Activated T-helper 9 cell treated with anti-CD3 and anti-CD28 coated beads, Interleukin-2, amount 50 U/mL, for 16 hours (primary cell): ENCODE measurements at regions not wholly inside any gene's neighbourhood (a gene's known extent, or its start where the extent isn't known, plus 50 kb on each side); places are given as distances from the start of the nearest gene placed in this dataset.
"Not testable (repeated sequence)": the region's sequence is repeated elsewhere in the genome, so short reads cannot be mapped to it uniquely, and the experiment has no call there.

Experiments
- DNase-seq: peaks from one replicate; pipeline ENCODE4 v3.0.0-alpha.2; 2020; ENCODE audit warnings: low read depth

DNA sequence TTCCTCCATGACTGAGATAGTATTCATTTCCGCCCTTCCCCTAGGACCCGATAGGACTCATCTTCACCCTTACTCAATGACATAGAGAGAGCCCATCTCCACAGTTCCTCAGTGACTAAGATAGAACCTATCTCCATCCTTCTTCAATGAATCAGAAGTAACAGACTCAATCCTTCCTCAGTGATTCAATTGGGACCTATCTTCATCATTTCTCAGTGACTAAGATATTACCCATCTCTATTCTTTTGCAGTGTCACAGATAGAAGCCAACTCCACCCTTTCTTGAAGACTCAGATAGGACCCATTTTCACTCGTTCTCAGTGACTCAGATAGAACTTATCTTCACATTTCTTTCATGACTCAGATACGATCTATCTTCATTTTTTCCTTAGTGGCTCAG lies 164.6 kb downstream of the FBXO4 start:
- DNase-seq, result no peak

DNA sequence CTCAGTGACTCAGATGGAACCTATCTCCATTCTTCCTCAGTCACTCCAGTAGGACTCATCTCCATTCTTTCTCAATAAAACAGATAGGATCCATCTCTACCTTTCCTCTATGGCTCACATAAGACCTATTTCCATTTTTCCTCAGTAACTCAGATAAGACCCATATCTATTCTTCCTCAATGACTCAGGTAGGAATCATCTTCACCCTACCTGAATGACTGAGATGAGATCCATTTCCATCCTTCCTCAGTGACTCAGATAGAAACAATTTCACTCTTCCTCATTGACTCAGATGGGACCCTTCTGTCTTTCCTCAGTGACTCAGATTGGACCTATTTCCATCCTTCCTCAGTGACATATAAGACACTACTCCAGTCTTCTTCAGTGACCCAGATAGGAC lies 165.1 kb downstream of the FBXO4 start:
- no peak for DNase-seq

DNA sequence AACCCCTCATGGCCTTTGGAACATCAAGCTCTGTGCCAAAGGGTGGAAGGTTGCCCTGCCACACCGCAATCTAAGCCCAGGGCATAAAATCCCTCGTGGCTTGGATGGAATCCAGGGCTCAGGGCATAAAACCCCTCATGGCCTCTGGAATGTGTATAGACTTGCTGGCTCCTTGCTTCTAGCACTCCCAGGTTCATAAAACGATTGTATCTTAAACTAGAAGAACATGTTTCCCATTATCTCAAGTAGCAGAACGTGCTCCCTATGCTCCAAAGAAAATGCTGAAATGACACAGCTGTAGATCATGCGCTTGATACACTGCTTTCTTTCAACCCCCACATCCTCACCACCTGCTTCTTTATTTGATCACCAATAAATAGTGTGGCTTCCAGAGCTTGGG lies 174.8 kb downstream of the FBXO4 start:
- DNase-seq, result not testable (repeated sequence)

DNA sequence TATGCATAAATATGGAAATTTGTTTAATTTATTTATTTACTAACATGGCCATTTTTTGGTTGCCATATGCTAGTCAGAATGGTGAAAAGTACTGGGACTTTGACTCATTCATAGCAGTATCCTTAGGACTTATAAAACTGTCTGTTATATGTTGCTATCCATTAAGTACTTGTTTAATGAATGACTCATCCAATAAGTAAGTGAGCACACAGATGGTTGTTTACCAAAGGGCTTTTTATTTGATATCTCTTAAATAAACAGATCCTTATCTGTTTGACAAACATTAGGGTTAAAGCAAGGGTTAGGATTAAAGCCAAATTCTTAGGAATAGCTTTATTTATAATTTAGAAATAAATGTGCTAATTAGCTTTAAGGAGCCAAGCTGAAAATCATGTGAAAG lies 183.4 kb downstream of the FBXO4 start:
- no peak for DNase-seq

GRCh38 chr5:42109006-42109572 lies 184.0 kb downstream of the FBXO4 start:
- DNase-seq, result no peak

- DNase-seq, result not testable (repeated sequence)
Measured at GRCh38 chr5:42115721-42116120, 190.6 kb downstream of the FBXO4 start.

DNA sequence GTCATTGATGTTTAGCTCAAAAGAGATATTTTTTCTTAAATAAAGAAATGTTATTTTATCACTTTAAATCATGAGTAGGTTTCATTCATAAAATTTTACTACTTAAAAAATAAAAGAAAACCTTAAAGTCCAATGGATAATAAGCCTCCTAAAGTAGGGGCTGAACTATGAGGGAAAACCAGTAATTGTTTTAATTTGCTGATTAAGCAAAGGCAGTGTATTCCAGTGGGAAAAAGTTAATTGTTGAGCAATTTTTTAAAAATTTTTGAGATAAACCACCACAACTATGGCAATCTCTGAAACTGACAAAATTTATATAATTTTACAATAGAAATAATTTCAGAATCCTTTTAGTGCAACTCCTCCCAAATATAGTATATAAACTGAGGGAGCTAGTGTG lies 195.0 kb downstream of the FBXO4 start:
- DNase-seq, result no peak

- DNase-seq, result no peak
Measured at GRCh38 chr5:42121401-42121800, 196.3 kb downstream of the FBXO4 start.

GRCh38 chr5:42131081-42131480 lies 206.0 kb downstream of the FBXO4 start:
- no peak for DNase-seq

GRCh38 chr5:42143361-42143760 lies 218.3 kb downstream of the FBXO4 start:
- no peak for DNase-seq

DNA sequence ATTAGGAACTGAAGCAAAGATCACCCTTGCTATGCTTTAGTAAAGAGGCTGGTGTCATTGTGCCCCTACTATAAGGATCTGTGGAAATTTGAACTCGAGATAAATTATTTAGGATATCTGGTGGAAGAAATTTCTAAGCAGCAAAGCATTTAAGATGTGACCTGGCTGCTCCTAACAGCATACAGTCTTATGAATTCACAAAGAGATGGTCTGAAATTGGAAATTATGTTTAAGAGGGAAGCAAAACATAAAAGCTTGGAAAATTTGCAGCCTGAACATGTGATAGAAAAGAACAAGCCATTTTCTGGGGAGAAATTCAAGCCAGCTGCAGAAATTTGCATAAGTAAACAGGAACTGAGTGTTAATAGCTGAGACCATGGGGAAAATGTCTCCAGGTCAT lies 223.7 kb downstream of the FBXO4 start:
- DNase-seq, result no peak

DNA sequence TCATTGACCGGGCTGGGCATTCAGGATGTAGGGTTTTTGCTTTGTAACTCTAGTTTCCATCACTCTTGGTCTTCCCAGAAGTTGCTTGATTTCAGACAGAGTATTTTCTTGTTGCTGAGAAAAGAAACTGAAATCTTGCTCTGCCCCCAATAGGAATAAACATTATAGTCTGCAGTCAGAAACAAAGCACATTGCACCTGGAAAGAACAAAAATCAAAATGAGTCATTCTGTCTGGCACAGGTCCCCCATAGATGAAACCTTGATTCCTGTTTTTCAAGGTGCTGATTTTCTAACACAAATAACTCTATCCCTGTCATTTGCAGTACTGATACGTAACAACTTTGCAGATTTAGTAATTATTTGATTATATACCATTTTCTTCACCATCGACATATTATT lies 232.1 kb downstream of the FBXO4 start:
- no peak for DNase-seq

DNA sequence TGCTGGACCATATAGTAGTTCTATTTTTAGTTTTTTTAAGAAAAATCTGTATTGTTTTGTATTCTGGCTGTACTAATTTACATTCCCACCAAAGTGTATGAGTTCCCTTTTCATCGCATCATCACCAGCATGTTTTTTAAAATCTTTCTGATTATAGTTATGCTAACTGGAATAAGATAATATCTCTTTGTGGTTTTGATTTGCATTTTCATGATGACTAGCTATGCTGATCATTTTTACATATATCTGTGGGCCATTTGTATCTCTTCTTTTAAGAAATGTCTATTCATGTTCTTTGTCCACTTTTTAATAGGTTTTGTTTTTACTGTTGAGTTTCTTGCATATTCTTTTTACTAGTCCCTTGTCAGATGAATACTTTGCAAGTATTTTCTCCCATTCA lies 238.0 kb downstream of the FBXO4 start:
- no peak for DNase-seq

- no peak for DNase-seq
Measured at GRCh38 chr5:42168091-42168670, 243.1 kb downstream of the FBXO4 start.

GRCh38 chr5:42176118-42176517 lies 247.1 kb upstream of the GHR start:
- DNase-seq, result not testable (repeated sequence)

- not testable (repeated sequence) for DNase-seq
Measured at GRCh38 chr5:42179843-42180242, 243.4 kb upstream of the GHR start.

GRCh38 chr5:42216904-42217303 lies 206.3 kb upstream of the GHR start:
- DNase-seq, result no peak

- no peak for DNase-seq
Measured at GRCh38 chr5:42217791-42218190, 205.4 kb upstream of the GHR start.

DNA sequence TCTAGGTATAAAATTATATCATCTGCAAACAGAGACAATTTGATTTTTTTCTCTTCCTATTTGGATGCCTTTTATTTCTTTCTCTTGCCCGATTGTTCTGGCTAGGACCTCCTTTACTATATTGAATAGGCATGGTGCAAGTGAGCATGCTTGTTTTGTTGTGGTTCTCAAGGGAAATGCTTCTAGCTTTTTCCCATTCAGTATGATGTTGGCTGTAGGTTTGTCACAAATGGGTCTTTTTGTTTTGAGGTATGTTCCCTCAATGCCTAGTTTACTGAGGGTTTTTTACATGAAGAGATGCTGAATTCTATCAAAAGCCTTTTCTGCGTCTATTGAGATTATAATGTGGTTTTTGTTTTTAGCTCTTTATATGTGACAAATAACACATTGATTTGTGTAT lies 198.2 kb upstream of the GHR start:
- no peak for DNase-seq

GRCh38 chr5:42228279-42228678 lies 195.0 kb upstream of the GHR start:
- DNase-seq, result no peak

DNA sequence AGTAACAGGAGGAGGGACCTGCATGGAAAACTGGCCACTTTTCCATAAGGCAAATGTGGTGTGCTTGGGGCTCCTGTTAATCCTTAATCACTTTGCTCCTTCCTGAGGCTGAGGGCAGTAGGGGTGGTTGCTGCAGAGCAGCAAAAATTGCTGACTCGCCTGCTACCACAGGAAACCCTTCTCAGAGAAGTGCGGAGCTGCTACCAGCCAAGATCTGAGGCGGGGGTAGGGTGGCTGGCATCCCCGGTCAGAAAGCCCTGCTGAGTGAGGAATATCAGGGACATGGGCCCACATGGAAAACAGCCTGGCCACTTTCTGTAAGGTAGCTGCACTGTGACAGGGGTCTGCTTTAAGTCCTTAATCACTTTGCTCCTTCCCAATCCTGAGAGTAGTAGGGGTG lies 192.4 kb upstream of the GHR start:
- no peak for DNase-seq

- DNase-seq, result no peak
Measured at GRCh38 chr5:42235241-42235640, 188.0 kb upstream of the GHR start.

DNA sequence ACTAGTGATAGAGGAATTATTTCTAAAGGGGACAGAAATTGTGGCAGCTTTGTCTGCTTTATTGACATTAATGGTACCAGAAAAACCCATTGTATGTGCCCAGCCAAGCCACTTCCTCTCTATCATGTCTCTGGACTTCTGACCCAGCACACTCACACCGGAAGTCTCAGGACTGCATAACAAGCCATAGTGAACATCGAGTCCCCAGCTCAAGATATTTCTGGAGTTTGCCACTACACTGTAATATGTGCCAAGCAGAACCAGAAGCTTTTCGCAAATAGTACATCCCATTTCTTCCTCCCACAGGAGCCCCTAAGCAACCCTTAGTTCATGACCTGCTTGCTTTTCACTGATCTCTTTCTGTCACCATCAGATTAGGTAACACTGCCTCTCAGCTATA lies 187.4 kb upstream of the GHR start:
- DNase-seq, result no peak

DNA sequence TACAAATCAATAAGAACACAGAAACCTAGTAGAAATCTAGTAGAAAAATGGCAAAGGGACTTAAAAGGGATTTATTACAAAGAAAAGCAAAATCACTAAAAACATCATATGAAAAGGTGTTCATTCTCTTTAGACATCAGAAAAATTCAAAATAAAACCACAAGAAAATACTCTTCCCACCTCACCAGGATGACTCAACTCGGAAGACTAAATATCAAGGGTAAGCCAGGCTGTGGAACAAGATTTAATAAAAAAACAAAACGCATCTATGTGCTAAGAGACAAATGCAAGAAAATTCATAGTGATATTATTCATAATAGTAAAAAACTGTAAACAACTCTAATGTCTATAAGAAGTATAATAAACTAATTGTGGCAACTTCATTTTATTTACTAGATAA lies 181.6 kb upstream of the GHR start:
- DNase-seq, result no peak

- no peak for DNase-seq
Measured at GRCh38 chr5:42242210-42242609, 181.0 kb upstream of the GHR start.
